Neural progenitor cell (in vitro differentiated cells): ENCODE measurements at regions not wholly inside any gene's neighbourhood (a gene's known extent, or its start where the extent isn't known, plus 50 kb on each side); places are given as distances from the start of the nearest gene placed in this dataset.

ENCODE experiments used
- DNase-seq: peaks from one replicate; pipeline ENCODE4 v3.0.0-alpha.2; 2016; ENCODE audit warnings: low spot score
- H2AFZ ChIP-seq: fragments of 200-600 bp; sonication (generic); replicated peaks from 2 replicates; pipeline ENCODE4 v1.6.1; 2016; ENCODE audit warnings: antibody characterized with exemption
- H3F3A ChIP-seq: fragments of 200-600 bp; sonication (generic); 2 replicates; pipeline ENCODE4 v1.6.1; 2016; ENCODE audit warnings: antibody characterized with exemption, low read depth
- H3K27ac ChIP-seq: fragments of 200-600 bp; sonication (generic); 2 replicates; pipeline ENCODE4 v1.5.1; 2016; ENCODE audit warnings: mild to moderate bottlenecking
- H3K27me3 ChIP-seq: fragments of 200-600 bp; sonication (generic); 2 replicates; pipeline ENCODE4 v1.6.1; 2016; ENCODE audit warnings: mild to moderate bottlenecking, moderate library complexity
- H3K36me3 ChIP-seq: fragments of 200-600 bp; sonication (generic); 2 replicates; pipeline ENCODE4 v1.5.1; 2016
- H3K4me1 ChIP-seq: fragments of 200-600 bp; sonication (generic); 2 replicates; pipeline ENCODE4 v1.6.1; 2016; ENCODE audit warnings: mixed run types
- H3K4me2 ChIP-seq: fragments of 200-600 bp; sonication (generic); 2 replicates; pipeline ENCODE4 v1.6.1; 2016
- H3K4me3 ChIP-seq: fragments of 200-600 bp; sonication (generic); 2 replicates; pipeline ENCODE4 v1.5.1; 2016
- H3K79me2 ChIP-seq: fragments of 200-600 bp; sonication (generic); 2 replicates; pipeline ENCODE4 v1.6.1; 2016; ENCODE audit warnings: low read depth
- H3K9ac ChIP-seq: fragments of 200-600 bp; sonication (generic); 2 replicates; pipeline ENCODE4 v1.6.1; 2016
- H3K9me3 ChIP-seq: fragments of 200-600 bp; sonication (generic); 2 replicates; pipeline ENCODE4 v1.5.1; 2016; ENCODE audit warnings: low read depth
- H4K20me1 ChIP-seq: fragments of 200-600 bp; sonication (generic); 2 replicates; pipeline ENCODE4 v1.6.1; 2016; ENCODE audit warnings: low read depth
- H3K27ac Mint-ChIP-seq: 3 replicates; pipeline ENCODE4 v1.8.0; 2021; ENCODE audit warnings: mixed read lengths
- H3K27me3 Mint-ChIP-seq: 2 replicates; pipeline ENCODE4 v1.8.0; 2022; ENCODE audit warnings: low read depth, mild to moderate bottlenecking, inconsistent platforms, moderate library complexity, mixed read lengths; ENCODE audit not compliant: insufficient read depth
- H3K36me3 Mint-ChIP-seq: 3 replicates; pipeline ENCODE4 v1.8.0; 2021; ENCODE audit warnings: mixed read lengths
- H3K4me1 Mint-ChIP-seq: 3 replicates; pipeline ENCODE4 v1.8.0; 2021; ENCODE audit warnings: mixed read lengths
- H3K4me3 Mint-ChIP-seq: 3 replicates; pipeline ENCODE4 v1.8.0; 2021; ENCODE audit warnings: mild to moderate bottlenecking, moderate library complexity, mixed read lengths
- H3K9me3 Mint-ChIP-seq: 3 replicates; pipeline ENCODE4 v1.8.0; 2020; ENCODE audit warnings: mixed read lengths
- CTCF ChIP-seq: fragments of 200-600 bp; sonication (generic); IDR thresholded peaks from 2 replicates; pipeline ENCODE4 v1.5.1; 2017; ENCODE audit warnings: antibody characterized with exemption, mild to moderate bottlenecking
- EZH2 ChIP-seq: fragments of 200-600 bp; sonication (generic); IDR thresholded peaks from 2 replicates; pipeline ENCODE4 v1.6.1; 2017; ENCODE audit warnings: antibody characterized with exemption, mild to moderate bottlenecking, moderate library complexity
- EZH2phosphoT487 ChIP-seq: fragments of 200-600 bp; sonication (generic); IDR thresholded peaks from 2 replicates; pipeline ENCODE4 v1.6.1; 2017; ENCODE audit warnings: antibody characterized with exemption

DNA sequence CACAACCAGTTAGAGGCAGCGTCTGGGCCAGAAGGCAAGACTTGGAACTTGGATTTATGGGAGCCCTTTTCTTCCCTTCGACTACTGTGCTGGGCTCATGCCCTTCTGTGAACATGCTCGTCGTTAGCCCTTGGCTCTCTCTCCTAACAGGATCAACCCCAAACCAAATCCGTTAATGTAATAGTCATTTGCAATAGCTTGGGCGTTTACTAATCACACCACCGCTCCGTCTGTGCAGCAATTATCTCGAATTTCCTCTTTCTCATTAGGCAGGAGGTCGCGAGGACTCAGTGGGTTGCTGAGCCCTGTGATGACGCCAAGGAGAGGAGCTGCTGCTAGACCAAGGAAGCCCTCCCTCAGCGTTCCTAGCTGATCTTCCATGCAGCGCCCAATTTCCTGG, 114.7 kb downstream of the ENGASE start:
- H3K4me1 Mint-ChIP-seq = no peaks in the 10 kb centered on the region
- no peak overlapping the region for H2AFZ ChIP-seq
- H3K4me2 ChIP-seq = no peak overlapping the region
- no peak overlapping the region for H3K27ac Mint-ChIP-seq
- no peak overlapping the region for H3K4me3 ChIP-seq
- no peaks in the 10 kb centered on the region for H3K36me3 ChIP-seq
- peaks cover 28% of the 10 kb centered on the region for H4K20me1 ChIP-seq
- H3K9ac ChIP-seq = no peak overlapping the region
- no peak overlapping the region for H3K4me3 Mint-ChIP-seq
- H3K36me3 Mint-ChIP-seq = no peaks in the 10 kb centered on the region
- peaks cover 22% of the 10 kb centered on the region for H3K27me3 ChIP-seq
- peaks cover 49% of the 10 kb centered on the region for H3K4me1 ChIP-seq
- no peak overlapping the region for H3K27ac ChIP-seq
- no peaks in the 10 kb centered on the region for H3K79me2 ChIP-seq
- no peaks in the 10 kb centered on the region for H3K9me3 Mint-ChIP-seq
- peaks cover 44% of the 10 kb centered on the region for H3K27me3 Mint-ChIP-seq
- H3K9me3 ChIP-seq = no peaks in the 10 kb centered on the region
- no peak for TF ChIP-seq CTCF
- TF ChIP-seq EZH2phosphoT487 = no peak
- TF ChIP-seq EZH2 = no peak
- peaks cover 44% of the 10 kb centered on the region for H3F3A ChIP-seq
- DNase-seq = no peak

DNA sequence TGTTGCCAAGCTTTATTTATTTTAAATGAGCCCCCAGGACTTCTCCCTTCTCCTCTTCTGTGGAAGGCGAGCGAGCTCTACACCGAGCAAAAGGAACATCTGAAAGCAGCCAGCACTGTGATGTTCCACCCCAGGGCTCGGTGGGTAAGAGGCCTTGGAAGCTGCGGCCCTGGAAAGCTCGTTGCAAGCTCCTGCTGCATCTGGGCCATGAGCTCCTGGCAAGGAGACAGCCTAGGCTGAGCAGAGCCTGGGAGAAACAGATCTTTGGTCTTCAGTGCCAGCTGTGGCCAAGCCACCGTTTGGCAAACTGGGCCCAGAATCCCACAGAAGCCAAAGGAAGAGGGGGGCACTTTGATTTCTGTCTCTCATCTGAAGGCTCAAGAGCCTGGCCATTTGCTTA, 114.1 kb downstream of the ENGASE start:
- Mint-ChIP-seq H3K9me3 (no peaks in the 10 kb centered on the region), H3K4me3 (no peak overlapping the region), H3K27me3 (peaks cover 47% of the 10 kb centered on the region), H3K36me3 (no peaks in the 10 kb centered on the region), H3K27ac (no peak overlapping the region), H3K4me1 (no peaks in the 10 kb centered on the region)
- peaks cover 40% of the 10 kb centered on the region for H3F3A ChIP-seq
- no peak overlapping the region for H3K9ac ChIP-seq
- H2AFZ ChIP-seq = no peak overlapping the region
- TF ChIP-seq EZH2 (no peak), CTCF (no peak), EZH2phosphoT487 (no peak)
- DNase-seq = no peak
- H3K9me3 ChIP-seq = no peaks in the 10 kb centered on the region
- H3K79me2 ChIP-seq = no peaks in the 10 kb centered on the region
- no peak overlapping the region for H3K4me2 ChIP-seq
- no peak overlapping the region for H3K4me3 ChIP-seq
- H3K27me3 ChIP-seq = peaks cover 28% of the 10 kb centered on the region
- no peaks in the 10 kb centered on the region for H3K36me3 ChIP-seq
- peaks cover 47% of the 10 kb centered on the region for H3K4me1 ChIP-seq
- H3K27ac ChIP-seq = no peak overlapping the region
- peaks cover 27% of the 10 kb centered on the region for H4K20me1 ChIP-seq

GRCh38 chr17:79188048-79188447, 113.4 kb downstream of the ENGASE start:
- H3K27me3 Mint-ChIP-seq = peaks cover 50% of the 10 kb centered on the region
- no peaks in the 10 kb centered on the region for H3K36me3 Mint-ChIP-seq
- H3K4me3 Mint-ChIP-seq = no peak overlapping the region
- H3K27ac Mint-ChIP-seq = no peak overlapping the region
- Histone ChIP-seq H3F3A (peaks cover 34% of the 10 kb centered on the region), H3K4me3 (no peak overlapping the region), H4K20me1 (peaks cover 20% of the 10 kb centered on the region), H2AFZ (no peak overlapping the region), H3K27me3 (peaks cover 34% of the 10 kb centered on the region), H3K36me3 (no peaks in the 10 kb centered on the region), H3K9ac (no peak overlapping the region), H3K27ac (no peak overlapping the region), H3K4me2 (no peak overlapping the region), H3K79me2 (no peaks in the 10 kb centered on the region), H3K9me3 (no peaks in the 10 kb centered on the region), H3K4me1 (peaks cover 40% of the 10 kb centered on the region)
- no peak for TF ChIP-seq EZH2phosphoT487
- TF ChIP-seq CTCF = peak; percentile 87
- no peak for TF ChIP-seq EZH2
- no peaks in the 10 kb centered on the region for H3K4me1 Mint-ChIP-seq
- DNase-seq = peak; percentile 86
- H3K9me3 Mint-ChIP-seq = no peaks in the 10 kb centered on the region

DNA sequence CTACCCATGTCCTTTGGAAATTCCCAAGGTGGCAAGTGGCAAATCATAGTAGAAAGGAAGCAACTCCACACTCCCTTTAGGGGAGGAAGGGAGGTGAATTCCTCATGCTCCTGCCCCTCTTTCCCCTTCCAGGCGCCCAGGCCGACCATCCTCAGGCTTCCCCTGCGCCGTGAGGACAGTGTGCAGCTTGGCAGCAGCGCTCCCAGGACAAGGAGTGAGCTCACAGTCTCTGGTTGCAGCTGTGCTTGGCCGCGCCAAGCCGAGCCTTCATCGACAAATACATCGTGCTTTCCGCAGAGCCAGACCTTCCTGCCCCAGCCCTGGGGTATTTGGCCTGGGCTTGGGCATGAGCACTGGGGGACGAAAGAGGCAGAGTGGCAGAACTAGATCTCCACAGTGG, 112.6 kb downstream of the ENGASE start:
- Histone ChIP-seq H3K79me2 (no peaks in the 10 kb centered on the region), H3F3A (peaks cover 26% of the 10 kb centered on the region), H3K4me1 (peaks cover 33% of the 10 kb centered on the region), H4K20me1 (peaks cover 13% of the 10 kb centered on the region), H3K4me2 (no peak overlapping the region), H2AFZ (no peak overlapping the region), H3K9ac (no peak overlapping the region), H3K9me3 (no peaks in the 10 kb centered on the region), H3K36me3 (no peaks in the 10 kb centered on the region), H3K27me3 (peaks cover 41% of the 10 kb centered on the region), H3K4me3 (no peak overlapping the region), H3K27ac (no peak overlapping the region)
- DNase-seq = no peak
- peaks cover 44% of the 10 kb centered on the region for H3K27me3 Mint-ChIP-seq
- no peaks in the 10 kb centered on the region for H3K4me1 Mint-ChIP-seq
- TF ChIP-seq EZH2 (no peak), CTCF (no peak), EZH2phosphoT487 (no peak)
- no peak overlapping the region for H3K4me3 Mint-ChIP-seq
- no peaks in the 10 kb centered on the region for H3K9me3 Mint-ChIP-seq
- no peak overlapping the region for H3K27ac Mint-ChIP-seq
- no peaks in the 10 kb centered on the region for H3K36me3 Mint-ChIP-seq
